ENCODE measurements at regions not wholly inside any gene's neighbourhood (a gene's known extent, or its start where the extent isn't known, plus 50 kb on each side); places are given as distances from the start of the nearest gene placed in this dataset.
A peak's percentile ranks its signal among the peaks of the same experiment; 100 is the strongest.

DNA sequence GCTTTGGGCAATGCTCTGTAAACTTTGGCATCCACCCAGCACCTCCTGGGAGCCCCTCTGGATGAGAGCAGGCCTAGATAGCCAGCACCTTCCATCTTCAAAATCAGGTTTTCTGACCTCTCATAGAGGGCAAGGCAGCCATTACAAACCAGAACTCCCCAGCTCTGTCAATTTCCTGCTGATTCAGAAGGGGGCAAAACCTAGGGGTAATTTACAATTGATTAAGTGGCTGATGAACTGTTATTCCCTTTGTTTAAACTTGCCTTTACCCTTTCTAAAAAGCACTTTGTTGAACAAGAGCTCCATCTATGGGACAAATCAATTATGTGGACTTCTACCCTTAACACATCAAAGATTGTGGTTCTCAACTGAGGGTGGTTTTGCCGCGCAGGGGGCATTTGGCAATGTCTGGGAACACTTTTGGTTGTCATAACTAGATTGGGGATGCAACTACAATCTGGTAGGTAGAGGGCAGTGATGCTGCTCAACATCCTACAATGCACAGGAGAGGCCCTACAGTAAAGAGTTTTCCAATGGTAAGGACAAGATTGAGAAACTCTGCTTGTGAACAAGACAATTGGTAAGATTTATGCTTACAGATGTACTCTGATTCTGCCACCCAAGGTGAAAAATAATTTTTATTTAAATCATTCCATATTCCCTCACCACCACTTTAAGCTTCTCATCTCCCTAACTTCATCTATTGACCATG lies 184.1 kb downstream of the MARCHF11 start:
- Histone ChIP-seq H3K4me1 (no peaks in the 10 kb centered on the region), H3K36me3 (no peaks in the 10 kb centered on the region), H3K27ac (no peak overlapping the region), H3K4me3 (no peak overlapping the region), H3K9me3 (peaks cover 0 to 16% of the 10 kb centered on the region in 2 donors), H3K27me3 (no peaks in the 10 kb centered on the region)
- TF ChIP-seq, protein P1, sequence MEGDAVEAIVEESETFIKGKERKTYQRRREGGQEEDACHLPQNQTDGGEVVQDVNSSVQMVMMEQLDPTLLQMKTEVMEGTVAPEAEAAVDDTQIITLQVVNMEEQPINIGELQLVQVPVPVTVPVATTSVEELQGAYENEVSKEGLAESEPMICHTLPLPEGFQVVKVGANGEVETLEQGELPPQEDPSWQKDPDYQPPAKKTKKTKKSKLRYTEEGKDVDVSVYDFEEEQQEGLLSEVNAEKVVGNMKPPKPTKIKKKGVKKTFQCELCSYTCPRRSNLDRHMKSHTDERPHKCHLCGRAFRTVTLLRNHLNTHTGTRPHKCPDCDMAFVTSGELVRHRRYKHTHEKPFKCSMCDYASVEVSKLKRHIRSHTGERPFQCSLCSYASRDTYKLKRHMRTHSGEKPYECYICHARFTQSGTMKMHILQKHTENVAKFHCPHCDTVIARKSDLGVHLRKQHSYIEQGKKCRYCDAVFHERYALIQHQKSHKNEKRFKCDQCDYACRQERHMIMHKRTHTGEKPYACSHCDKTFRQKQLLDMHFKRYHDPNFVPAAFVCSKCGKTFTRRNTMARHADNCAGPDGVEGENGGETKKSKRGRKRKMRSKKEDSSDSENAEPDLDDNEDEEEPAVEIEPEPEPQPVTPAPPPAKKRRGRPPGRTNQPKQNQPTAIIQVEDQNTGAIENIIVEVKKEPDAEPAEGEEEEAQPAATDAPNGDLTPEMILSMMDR (IDR thresholded peaks at IDR 0.05), result peak in 2 of 3 experiments; percentile 16 to 41
- DNase-seq (ENCODE audit: low spot score in 2 of 2), result no peak
- intact Hi-C loops (cut with DNase I), result loop anchor here (10.0 kb wide), 1 partner anchor 711 kb away; no protein-coding TSS in a partner anchor

DNA sequence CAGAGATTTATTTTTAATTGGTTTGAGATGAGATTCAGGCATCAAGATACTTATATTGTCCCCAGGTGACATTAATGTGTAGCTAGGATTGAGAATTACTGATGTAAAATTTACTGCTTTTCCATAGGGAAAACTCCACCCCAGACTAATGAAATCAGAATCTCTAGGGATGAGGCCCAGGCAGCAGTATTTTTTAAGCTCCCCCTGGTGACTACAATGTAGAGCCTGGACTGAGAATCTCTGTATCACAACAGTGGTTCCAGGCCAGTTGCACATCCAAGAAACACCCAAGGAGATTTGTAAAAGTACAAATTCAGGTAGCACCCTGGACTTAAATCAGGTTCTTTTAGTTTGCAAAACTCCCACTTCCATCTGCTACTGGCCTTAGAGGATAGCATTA lies 185.7 kb downstream of the MARCHF11 start:
- H3K9me3 ChIP-seq, result peaks cover 0 to 19% of the 10 kb centered on the region in 2 donors
- intact Hi-C loops (cut with DNase I), result loop anchor here (10.0 kb wide), 1 partner anchor 709 kb away; no protein-coding TSS in a partner anchor
- no peak overlapping the region for H3K4me3 ChIP-seq
- no peak for DNase-seq (ENCODE audit: low spot score in 2 of 2)
- H3K27me3 ChIP-seq, result no peaks in the 10 kb centered on the region
- H3K4me1 ChIP-seq, result no peaks in the 10 kb centered on the region
- no peak overlapping the region for H3K27ac ChIP-seq
- TF ChIP-seq, protein P1 (IDR thresholded peaks at IDR 0.05), result no peak
- no peaks in the 10 kb centered on the region for H3K36me3 ChIP-seq

DNA sequence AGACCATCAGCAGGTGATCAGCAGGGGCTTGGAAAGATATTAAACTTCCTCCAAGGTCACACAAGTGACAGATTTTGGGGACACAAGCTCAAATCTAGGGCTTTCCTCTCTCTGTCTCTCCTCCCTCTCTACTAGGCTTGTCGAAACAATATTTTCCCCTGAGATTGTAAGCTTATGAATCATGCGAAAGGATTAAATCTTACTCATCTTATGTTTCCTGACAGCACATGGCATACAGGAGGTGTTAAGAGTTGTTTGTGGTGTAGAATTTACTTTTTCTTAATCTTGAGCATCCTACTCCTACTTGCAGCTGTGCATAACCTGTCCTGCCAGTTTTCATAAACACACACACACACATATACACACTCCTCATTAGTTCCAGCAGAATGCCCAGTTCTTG lies 186.3 kb downstream of the MARCHF11 start:
- TF ChIP-seq, protein P1 (IDR thresholded peaks at IDR 0.05), result no peak
- H3K9me3 ChIP-seq, result peaks cover 0 to 19% of the 10 kb centered on the region in 2 donors
- H3K4me1 ChIP-seq, result no peaks in the 10 kb centered on the region
- H3K27ac ChIP-seq, result no peak overlapping the region
- H3K4me3 ChIP-seq, result no peak overlapping the region
- no peaks in the 10 kb centered on the region for H3K36me3 ChIP-seq
- intact Hi-C loops (cut with DNase I), result loop anchor here (10.0 kb wide), 1 partner anchor 709 kb away; no protein-coding TSS in a partner anchor
- H3K27me3 ChIP-seq, result no peaks in the 10 kb centered on the region
- DNase-seq (ENCODE audit: low spot score in 2 of 2), result no peak

DNA sequence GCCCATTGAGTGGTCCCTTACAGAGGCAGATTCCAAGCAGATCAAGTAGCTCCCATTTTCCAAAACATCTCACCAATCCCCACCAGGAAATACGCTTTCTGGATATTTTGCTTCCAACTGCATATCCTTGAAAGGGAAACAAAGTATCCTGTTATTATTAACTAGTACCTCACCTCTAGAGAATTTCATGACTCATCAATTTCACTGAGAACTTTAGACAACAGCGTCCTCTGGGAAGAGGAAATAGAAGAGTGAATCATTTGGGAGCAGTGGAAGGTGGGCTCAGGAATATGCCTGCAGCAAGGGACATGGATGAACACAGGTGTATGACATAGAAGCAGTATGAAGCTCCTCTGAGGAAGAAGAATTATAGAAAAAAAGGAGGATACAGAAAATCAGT lies 186.7 kb downstream of the MARCHF11 start:
- TF ChIP-seq, protein P1 (IDR thresholded peaks at IDR 0.05), result no peak

DNA sequence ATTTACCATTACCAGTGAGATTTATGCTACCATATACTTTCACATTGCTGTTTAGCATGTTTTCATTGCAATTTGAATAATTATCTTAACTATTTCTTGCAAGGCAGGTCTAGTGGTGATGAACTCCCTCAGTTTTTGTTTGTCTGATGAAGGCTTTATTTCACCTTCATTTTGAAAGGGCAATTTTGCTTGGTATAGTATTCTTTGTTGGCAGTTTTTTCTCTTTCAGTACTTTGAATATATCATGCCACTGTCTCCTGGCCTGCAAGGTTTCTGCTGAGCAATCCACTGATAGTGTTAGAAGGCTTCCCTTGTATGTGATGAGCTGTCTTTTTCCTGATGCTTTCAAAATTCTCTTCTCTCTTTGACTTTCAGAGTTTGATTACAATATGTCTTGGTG lies 188.0 kb downstream of the MARCHF11 start:
- Histone ChIP-seq H3K36me3 (no peaks in the 10 kb centered on the region), H3K27ac (no peak overlapping the region), H3K9me3 (peaks cover 0 to 19% of the 10 kb centered on the region in 2 donors), H3K27me3 (no peaks in the 10 kb centered on the region), H3K4me3 (no peak overlapping the region), H3K4me1 (no peaks in the 10 kb centered on the region)
- TF ChIP-seq, protein P1 (IDR thresholded peaks at IDR 0.05), result no peak
- no peak for DNase-seq (ENCODE audit: low spot score in 2 of 2)
- intact Hi-C loops (cut with DNase I), result loop anchor here (10.0 kb wide), 1 partner anchor 707 kb away; no protein-coding TSS in a partner anchor

More for the DNA sequence above, 186.7 kb downstream of the MARCHF11 start:
- Histone ChIP-seq H3K4me3 (no peak overlapping the region), H3K27me3 (no peaks in the 10 kb centered on the region), H3K4me1 (no peaks in the 10 kb centered on the region), H3K27ac (no peak overlapping the region), H3K36me3 (no peaks in the 10 kb centered on the region), H3K9me3 (peaks cover 0 to 19% of the 10 kb centered on the region in 2 donors)
- intact Hi-C loops (cut with DNase I), result loop anchor here (10.0 kb wide), 1 partner anchor 708 kb away; no protein-coding TSS in a partner anchor
- no peak for DNase-seq (ENCODE audit: low spot score in 2 of 2)

Measured in ascending aorta (tissue), 2 donors.